Stimulated activated CD4-positive, alpha-beta T cell treated with anti-CD3 and anti-CD28 coated beads, TNF-alpha, amount 100 ng/mL, for 1 hour (primary cell): ENCODE measurements at regions not wholly inside any gene's neighbourhood (a gene's known extent, or its start where the extent isn't known, plus 50 kb on each side); places are given as distances from the start of the nearest gene placed in this dataset.

Source experiments
- DNase-seq, 3 donors: peaks; one replicate each; pipeline ENCODE4 v3.0.0-alpha.2; 2020; ENCODE audit warnings: low read depth in 3 of 3, low spot score in 1 of 3

GRCh38 chr15:97078591-97078990, 748.1 kb downstream of the NR2F2 start:
- no peak for DNase-seq

GRCh38 chr15:97081666-97082226, 751.2 kb downstream of the NR2F2 start:
- DNase-seq = no peak

DNA sequence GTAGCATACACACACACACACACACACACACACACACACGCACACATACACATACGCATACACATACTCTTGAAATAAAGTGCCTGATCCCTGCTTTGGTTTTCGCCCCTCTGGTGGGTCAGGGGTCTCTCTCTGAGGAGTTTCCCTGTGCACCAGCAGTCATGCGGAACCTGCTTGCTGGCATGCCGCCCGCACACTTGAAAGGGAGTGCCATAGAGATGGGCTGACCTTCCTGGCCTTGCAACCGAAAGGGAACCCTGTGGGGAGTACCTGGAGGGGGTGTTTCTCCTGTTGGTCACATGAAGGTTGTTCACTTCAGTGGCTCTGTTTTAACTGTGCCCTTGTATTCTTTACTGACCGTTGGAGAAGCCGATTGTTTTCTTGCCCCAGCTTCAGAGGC, 752.3 kb downstream of the NR2F2 start:
- no peak for DNase-seq

GRCh38 chr15:97084650-97085049, 754.1 kb downstream of the NR2F2 start:
- DNase-seq = no peak

GRCh38 chr15:97085731-97086130, 755.2 kb downstream of the NR2F2 start:
- no peak for DNase-seq

DNA sequence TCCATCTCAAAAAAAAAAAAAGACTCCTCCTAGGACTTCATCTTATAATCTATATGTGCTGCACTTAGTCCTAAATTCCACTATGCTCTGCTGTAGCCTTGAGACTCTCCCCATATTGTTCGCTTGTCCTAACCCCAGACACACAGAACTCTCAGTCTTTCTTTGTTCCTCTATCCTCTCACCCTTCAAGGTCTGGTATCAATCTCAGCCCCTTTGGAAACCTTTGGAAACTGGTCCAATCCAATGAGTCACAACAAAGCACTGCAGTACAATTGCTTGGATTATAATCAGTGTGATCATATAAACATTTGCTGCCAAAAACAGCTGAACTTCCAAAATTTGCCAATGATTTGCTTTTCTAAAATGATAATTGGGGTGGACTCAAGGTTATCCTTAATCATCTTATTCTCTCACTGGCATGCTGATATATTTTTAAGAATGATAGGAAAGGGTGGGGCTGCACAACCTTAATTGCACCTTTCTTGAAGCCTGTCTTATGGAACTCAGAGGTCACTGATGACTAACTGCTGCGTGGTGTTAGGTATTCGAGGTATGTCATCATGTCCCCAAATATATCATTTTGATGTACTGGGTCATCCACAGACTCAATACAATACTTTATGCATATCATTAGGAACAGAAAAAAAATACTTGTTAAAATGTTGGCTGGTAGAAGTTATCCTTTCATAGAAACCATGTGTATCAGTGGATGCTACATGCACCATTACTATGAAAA, 756.7 kb downstream of the NR2F2 start:
- DNase-seq = no peak

DNA sequence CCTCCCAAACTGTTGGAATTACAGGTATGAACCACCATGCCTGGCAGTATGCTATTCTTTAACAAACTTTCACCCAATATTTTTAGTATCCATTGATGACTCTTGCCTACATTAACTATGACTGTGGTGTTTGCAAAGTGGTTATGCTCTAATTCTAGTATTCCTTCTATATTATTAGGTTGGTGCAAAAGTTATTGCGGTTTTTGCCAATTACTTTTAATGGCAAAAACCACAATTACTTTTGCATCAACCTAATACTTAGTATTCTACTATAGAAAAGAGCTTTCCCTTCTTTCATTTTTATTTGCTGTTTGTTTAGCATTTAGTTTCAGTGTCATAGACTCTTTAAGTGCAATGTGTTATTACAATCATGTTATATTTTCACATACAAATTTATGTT, 760.6 kb downstream of the NR2F2 start:
- DNase-seq = no peak

GRCh38 chr15:97092656-97093055, 762.2 kb downstream of the NR2F2 start:
- DNase-seq = no peak

DNA sequence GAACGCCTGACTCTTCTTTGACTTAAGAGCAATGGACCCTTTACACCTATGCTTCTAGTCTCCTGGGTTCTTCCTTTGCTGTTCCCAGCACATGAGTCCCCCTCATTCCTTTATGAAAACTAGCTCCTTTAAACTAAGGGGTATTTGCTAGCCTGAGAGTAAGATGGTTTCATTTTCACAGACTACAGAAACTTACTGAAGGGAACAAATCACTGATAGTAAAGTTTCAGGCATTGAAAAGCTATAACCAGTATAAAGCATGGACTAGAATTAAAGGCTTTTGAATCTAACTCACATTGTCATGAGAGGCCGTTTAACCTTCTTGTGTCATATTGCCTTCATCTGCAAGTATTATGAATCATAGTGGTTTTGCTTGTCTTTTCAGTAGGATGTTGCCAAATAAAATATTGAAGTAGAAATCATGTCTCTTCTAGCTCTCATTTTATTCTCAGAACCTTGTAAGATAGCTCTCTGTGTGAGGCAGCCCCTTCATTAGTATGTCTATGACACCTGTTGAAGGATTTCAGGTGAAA, 765.9 kb downstream of the NR2F2 start:
- DNase-seq = no peak

DNA sequence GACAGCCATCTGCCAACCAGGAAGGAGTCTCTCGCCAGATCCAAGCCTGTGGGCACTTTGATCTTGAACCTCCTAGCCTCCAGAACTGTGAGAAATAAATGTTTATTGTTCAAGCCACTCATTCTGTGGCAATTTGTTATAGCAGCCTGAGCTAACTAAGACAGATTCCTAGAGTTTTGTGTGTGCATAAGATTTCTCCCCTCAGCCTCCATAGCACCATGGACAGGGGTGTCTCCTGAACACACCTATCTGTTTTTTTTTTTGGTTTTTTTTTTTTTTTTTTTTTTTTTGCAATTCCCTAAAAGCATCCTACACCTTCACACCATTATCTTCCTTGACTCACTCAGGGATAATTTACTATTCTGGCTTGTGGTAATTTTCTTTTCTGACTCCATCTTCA, 768.5 kb downstream of the NR2F2 start:
- DNase-seq = no peak

DNA sequence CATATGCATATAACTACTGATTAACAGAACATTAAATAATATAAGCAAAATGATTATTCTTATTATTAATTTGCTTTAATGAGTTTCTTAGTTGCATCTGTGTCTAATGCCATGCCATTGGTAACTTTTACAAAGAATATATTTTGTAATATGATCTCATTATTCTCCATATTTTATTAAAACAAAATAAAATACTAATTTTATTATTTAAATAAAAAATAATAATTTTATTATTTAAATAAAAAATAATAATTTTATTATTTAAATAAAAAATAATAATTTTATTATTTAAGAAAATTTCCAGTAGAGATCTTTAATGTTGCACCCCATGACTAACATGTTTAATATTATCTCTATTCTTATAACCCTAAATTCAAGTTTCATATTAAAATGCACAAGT, 771.1 kb downstream of the NR2F2 start:
- DNase-seq = no peak

DNA sequence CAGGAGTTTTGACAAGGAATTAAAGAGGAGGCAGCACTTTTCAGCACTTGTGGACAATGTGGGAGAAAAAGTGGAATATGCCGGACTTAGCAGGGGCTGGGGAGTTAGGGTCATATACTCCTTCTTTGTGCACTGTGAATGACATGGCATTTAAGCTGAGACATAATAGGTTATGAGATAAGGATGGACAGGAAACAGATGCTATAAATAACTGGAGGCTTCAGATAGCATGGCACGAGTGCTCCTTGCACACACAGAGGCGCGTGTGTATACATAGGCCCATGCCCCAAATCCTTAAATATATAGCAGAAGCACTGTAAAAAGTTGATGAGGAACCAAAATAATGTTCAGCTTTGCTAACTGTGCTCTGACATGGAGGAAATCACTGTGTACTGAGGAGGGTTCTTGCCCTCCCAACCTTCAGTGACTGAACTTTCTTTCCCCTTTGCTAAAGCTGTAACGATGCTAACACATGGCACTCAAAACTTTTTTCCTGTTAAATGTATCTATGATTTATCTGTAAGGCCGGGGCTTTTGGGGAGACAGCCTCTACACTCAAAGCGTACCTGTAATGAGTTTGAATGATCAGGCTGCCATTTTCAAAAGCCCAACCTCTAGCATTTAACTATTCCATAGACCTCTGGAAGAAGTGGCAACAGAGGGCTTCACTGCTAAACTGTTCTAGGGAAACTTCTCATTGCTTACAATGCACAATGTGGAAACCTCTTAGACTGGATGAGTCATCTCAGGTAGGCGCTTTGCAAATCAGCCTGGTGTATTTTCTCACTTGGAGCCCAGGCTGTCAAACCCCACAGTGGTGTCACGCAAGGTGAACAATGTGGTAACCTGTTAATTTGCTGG, 784.6 kb downstream of the NR2F2 start:
- no peak for DNase-seq

GRCh38 chr15:97115761-97116070, 785.2 kb downstream of the NR2F2 start:
- no peak for DNase-seq

DNA sequence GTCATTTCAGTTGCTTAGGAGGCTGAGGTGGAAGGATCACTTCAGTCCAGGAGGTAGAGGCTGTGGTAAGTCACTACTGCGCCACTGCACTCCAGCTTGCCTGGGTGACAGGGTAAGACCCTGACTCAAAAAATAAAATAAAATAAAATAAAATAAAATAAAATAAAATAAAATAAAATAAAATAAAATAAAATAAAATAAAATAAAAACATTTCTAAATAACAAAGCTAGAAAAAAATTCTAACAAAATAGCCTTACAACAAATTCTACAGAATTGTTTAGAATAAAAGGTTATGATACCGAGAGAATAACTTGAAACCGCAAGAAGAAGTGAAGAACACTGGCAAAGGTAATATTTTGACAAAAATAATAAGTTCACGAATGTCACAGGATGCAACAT, 794.3 kb downstream of the NR2F2 start:
- DNase-seq = no peak

DNA sequence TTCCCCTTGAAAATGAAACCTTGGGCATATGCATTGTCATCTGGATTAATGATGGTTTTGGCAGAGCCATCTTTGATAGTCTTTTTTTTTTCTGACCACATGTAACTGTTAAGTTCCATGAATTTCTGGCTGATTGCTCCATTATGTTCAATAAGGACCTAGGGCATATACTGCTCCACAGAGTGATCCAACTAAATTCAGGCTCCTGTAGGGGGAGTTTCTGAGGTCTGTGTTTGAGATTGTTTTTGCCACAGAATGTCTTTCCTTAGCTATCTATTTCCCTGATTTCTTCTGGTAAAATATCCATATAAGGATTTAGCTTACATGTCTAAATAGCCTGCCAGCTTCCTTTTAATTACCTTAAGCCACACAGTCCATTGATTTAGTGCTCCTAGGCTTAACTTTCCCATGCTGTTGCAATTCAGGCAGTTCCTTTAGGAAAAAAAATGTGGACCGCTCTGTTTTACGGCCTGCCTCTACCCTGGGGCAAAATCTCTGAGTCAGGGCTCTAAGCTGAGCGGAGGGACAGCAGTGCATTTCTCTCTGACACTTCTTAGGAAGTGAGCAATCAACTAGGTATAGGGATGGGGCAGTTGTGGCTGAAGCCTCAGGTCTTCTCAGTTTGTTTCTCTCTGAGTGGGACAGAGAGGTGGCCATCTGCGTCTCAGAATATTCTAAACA, 796.2 kb downstream of the NR2F2 start:
- DNase-seq = no peak

DNA sequence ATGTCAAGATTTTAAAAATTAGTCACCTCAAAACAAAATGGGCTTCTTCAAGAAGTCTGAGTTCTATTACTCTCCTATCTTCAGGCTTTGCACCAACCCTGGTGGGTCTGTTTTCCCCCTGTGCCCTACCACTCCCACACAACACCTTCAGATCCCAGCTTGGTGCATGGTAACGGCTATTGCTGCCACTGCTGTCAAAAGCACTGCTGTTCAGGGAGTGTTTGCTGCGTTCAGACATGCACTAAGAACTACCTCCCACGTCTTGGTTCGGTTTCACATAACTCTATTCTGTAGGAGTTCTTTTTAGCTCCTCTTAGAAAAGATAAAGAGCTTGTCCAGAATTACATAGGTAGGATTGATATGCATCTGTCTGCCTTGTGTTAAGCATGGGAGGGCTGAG, 799.2 kb downstream of the NR2F2 start:
- DNase-seq = no peak

DNA sequence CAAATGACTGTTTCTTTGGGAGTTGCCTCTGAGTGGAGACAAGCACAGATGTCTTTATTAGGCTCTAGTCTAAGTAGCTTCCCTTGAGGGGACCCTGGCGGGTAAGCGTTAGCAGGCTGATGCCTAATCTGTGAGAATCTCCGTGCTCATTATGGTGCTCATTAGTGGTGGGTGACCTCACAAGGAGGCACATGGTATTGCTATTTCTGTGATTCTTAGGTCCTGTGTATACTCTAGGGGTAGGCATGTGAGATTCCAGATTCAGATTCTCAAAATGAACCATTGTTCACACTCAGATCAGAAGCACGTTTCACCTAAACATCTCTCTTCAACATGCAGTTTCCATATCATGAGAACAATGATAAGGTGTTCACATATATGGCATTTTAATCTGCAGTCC, 809.7 kb downstream of the NR2F2 start:
- DNase-seq = no peak

DNA sequence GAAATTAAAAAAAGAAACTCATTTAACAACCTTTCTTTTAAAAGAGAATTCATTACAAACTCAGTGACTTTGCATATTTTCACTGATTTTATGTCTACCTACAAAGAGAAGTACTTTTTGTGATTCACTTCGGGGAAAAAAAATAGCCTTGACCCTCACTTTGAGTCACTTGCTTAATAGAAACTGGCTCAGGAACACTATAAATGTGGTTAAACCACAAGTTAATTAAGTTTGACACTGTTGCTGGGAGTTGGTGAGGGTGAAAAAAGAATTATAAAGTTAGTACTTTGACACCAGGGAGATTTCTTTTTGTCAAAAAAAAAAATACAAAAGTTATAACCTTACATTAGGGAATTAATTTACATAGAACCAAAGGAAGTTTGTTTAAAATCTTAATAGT, 810.9 kb downstream of the NR2F2 start:
- no peak for DNase-seq

DNA sequence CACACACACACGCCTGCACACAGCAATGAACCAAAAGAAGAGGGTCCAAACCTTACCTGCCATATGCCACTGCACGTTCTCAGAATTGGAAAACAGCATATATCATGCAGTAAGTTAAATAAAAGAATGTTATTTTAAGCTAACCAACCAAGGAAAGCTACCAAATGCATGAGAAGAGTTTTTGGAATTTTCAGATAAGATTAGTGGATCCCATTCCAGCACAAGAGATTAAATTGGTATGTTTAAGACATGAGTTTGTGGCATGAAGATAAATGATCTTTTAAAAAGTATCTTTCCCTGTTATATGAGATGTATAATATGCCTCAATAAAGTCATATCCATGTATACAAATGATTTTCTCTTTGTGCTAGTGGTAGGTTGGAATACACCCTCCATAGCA, 811.4 kb downstream of the NR2F2 start:
- no peak for DNase-seq

DNA sequence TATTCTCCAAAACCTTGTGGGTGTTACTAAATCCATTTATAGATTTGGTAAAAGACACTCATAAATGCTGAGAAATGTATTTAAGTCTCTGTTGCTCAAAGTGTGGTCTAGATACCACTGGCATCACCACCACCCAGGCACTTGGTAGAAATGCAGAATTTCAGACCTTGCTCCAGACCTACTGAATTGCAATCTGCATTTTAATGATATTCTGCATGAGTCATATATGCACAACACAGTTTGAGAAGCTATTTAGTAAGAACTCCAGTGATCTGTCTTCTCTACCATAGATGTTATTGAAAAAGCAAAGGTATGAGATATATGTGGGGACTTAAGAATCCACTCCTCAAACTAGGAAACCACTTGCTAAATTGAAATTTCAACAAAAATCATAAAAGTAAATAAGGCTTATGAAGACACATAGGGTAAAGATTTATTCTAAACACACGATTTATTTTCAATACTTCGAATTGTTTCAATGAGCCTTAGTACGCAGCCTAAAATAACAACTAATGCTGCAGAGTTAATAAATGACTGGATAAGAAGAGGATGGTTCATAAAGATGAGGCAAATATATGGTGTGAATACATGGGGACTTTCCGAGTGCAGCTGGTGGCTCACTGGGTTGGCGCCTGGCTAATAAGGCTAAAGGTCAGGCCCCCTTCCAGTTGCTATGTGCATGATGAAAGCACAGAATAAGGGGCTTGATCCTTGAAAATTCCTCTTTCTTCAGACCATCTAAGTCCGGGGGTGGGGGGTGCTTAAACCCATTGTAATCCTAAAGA, 813.3 kb downstream of the NR2F2 start:
- no peak for DNase-seq

GRCh38 chr15:97144377-97144711, 813.8 kb downstream of the NR2F2 start:
- no peak for DNase-seq
